ENCODE measurements at regions not wholly inside any gene's neighbourhood (a gene's known extent, or its start where the extent isn't known, plus 50 kb on each side); places are given as distances from the start of the nearest gene placed in this dataset.

GRCh38 chr11:113615773-113616172 lies 90.3 kb downstream of the TMPRSS5 start:
- Histone ChIP-seq H3K9me3 (no peaks in the 10 kb centered on the region), H3K4me1 (ENCODE audit: insufficient read depth) (no peaks in the 10 kb centered on the region), H3K4me3 (no peak overlapping the region), H3K27ac (no peak overlapping the region), H3K36me3 (no peaks in the 10 kb centered on the region), H3K27me3 (no peaks in the 10 kb centered on the region)
- intact Hi-C loops (cut with DNase I): loop anchor here in 1 of 4 donors (1.0 kb wide), 1 partner anchor 28 kb away; no protein-coding TSS in a partner anchor
- WGBS, 3 donors: 11 to 20% (median 13%) methylated on average over 1 of the region's 1 CpG
- TF ChIP-seq CTCF (IDR thresholded peaks at IDR 0.05): no peak
- TF ChIP-seq POLR2A (IDR thresholded peaks at IDR 0.05): no peak
- TF ChIP-seq EP300 (IDR thresholded peaks at IDR 0.05): no peak
- no peak for DNase-seq

DNA sequence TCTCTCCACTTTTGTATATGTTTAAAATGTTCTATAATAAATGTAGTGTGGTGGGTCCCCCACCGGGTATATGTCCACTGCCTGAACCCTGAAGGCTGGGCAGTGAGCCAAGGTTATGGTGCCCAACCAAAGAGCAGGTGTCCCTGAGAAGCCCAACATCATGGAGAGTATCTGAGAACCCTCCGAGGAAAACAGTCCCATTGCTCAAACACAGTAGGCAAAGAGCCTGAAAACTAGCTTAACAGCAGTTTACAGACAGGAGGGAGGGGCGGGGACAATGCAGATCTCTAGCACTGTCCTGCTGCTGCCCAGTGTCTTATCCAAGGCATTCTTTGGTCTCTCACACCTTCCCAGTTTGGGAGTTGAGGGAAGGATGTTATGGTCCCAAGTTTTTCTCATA lies 91.0 kb downstream of the TMPRSS5 start:
- intact Hi-C loops (cut with DNase I): no loop called here
- no peak for TF ChIP-seq EP300 (IDR thresholded peaks at IDR 0.05)
- no peak for TF ChIP-seq POLR2A (IDR thresholded peaks at IDR 0.05)
- no peak for TF ChIP-seq CTCF (IDR thresholded peaks at IDR 0.05)
- 52 to 66% (median 59%) methylated on average over 3 of the region's 3 CpGs for WGBS, 3 donors
- DNase-seq: no peak
- Histone ChIP-seq H3K27me3 (no peaks in the 10 kb centered on the region), H3K9me3 (no peaks in the 10 kb centered on the region), H3K36me3 (no peaks in the 10 kb centered on the region), H3K4me1 (ENCODE audit: insufficient read depth) (no peaks in the 10 kb centered on the region), H3K27ac (no peak overlapping the region), H3K4me3 (no peak overlapping the region)

- WGBS, 3 donors: 84 to 94% (median 85%) methylated on average over 2 of the region's 2 CpGs
- TF ChIP-seq CTCF (IDR thresholded peaks at IDR 0.05) (no peak), POLR2A (IDR thresholded peaks at IDR 0.05) (no peak), EP300 (IDR thresholded peaks at IDR 0.05) (no peak)
- Histone ChIP-seq H3K36me3 (no peaks in the 10 kb centered on the region), H3K4me1 (ENCODE audit: insufficient read depth) (no peaks in the 10 kb centered on the region), H3K9me3 (no peaks in the 10 kb centered on the region), H3K4me3 (no peak overlapping the region), H3K27ac (no peak overlapping the region), H3K27me3 (no peaks in the 10 kb centered on the region)
- intact Hi-C loops (cut with DNase I): no loop called here
- DNase-seq: no peak
These were observed 92.0 kb downstream of the TMPRSS5 start for GRCh38 chr11:113614097-113614496.

DNA sequence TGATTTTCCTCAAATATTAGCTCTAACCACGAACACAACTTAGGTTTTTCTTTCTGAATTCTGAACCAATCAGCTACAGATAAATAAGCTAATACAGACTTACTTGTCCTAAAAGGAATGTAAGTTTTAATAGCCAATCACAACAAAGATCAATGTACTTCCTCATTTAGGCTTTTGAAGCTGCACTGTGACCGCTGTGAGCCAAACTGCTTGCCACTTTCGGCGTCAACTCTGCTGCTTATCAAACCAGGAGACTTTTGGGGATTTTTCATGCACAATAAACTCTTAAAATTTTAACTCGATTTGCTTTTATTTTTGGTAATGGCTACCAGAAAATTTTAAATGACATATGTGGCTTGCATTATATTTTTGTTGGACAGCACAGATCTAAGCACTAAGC lies 92.5 kb downstream of the TMPRSS5 start:
- H3K27me3 ChIP-seq: no peaks in the 10 kb centered on the region
- no peaks in the 10 kb centered on the region for H3K4me1 ChIP-seq (ENCODE audit: insufficient read depth)
- TF ChIP-seq CTCF (IDR thresholded peaks at IDR 0.05) (no peak), EP300 (IDR thresholded peaks at IDR 0.05) (no peak), POLR2A (IDR thresholded peaks at IDR 0.05) (no peak)
- H3K4me3 ChIP-seq: no peak overlapping the region
- intact Hi-C loops (cut with DNase I): no loop called here
- no peak overlapping the region for H3K27ac ChIP-seq
- WGBS, 3 donors: 63 to 79% (median 73%) methylated on average over 5 of the region's 5 CpGs
- no peaks in the 10 kb centered on the region for H3K9me3 ChIP-seq
- H3K36me3 ChIP-seq: no peaks in the 10 kb centered on the region
- no peak for DNase-seq

- Histone ChIP-seq H3K36me3 (no peaks in the 10 kb centered on the region), H3K27me3 (no peaks in the 10 kb centered on the region), H3K4me3 (no peak overlapping the region), H3K9me3 (no peaks in the 10 kb centered on the region), H3K4me1 (ENCODE audit: insufficient read depth) (no peaks in the 10 kb centered on the region), H3K27ac (no peak overlapping the region)
- intact Hi-C loops (cut with DNase I): no loop called here
- DNase-seq: no peak
- TF ChIP-seq EP300 (IDR thresholded peaks at IDR 0.05) (no peak), POLR2A (IDR thresholded peaks at IDR 0.05) (no peak), CTCF (IDR thresholded peaks at IDR 0.05) (no peak)
- WGBS, 3 donors: 42 to 86% (median 84%) methylated on average over 1 of the region's 1 CpG
These were observed 101.9 kb downstream of the TMPRSS5 start for GRCh38 chr11:113604186-113604585.
